IMR-90 (cell line): ENCODE measurements at regions not wholly inside any gene's neighbourhood (a gene's known extent, or its start where the extent isn't known, plus 50 kb on each side); places are given as distances from the start of the nearest gene placed in this dataset.

Source experiments
- CHD1 ChIP-seq: IDR thresholded peaks from 2 replicates; pipeline ENCODE4 v1.6.1; 2012; ENCODE audit warnings: low read depth, low read length, improper control_type of control experiment
- RAD21 ChIP-seq: IDR thresholded peaks from 2 replicates; pipeline ENCODE4 v1.6.1; 2012; ENCODE audit warnings: low read length, improper control_type of control experiment
- RFX5 ChIP-seq: IDR thresholded peaks from 2 replicates; pipeline ENCODE4 v1.8.0; 2012; ENCODE audit warnings: low read depth, mild to moderate bottlenecking, low read length, moderate library complexity
- TF ChIP-seq, protein P1 (sequence below): conservative IDR thresholded peaks from 2 replicates; pipeline ENCODE4 v1.5.1; 2012; ENCODE audit warnings: mild to moderate bottlenecking, low read depth, low read length, improper control_type of control experiment

- TF ChIP-seq RAD21 (no peak), RFX5 (no peak), CHD1 (no peak)
- TF ChIP-seq, protein P1, sequence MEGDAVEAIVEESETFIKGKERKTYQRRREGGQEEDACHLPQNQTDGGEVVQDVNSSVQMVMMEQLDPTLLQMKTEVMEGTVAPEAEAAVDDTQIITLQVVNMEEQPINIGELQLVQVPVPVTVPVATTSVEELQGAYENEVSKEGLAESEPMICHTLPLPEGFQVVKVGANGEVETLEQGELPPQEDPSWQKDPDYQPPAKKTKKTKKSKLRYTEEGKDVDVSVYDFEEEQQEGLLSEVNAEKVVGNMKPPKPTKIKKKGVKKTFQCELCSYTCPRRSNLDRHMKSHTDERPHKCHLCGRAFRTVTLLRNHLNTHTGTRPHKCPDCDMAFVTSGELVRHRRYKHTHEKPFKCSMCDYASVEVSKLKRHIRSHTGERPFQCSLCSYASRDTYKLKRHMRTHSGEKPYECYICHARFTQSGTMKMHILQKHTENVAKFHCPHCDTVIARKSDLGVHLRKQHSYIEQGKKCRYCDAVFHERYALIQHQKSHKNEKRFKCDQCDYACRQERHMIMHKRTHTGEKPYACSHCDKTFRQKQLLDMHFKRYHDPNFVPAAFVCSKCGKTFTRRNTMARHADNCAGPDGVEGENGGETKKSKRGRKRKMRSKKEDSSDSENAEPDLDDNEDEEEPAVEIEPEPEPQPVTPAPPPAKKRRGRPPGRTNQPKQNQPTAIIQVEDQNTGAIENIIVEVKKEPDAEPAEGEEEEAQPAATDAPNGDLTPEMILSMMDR, result no peak
Measured at GRCh38 chr7:41199136-41199535, 503.8 kb downstream of the INHBA start.
